K562 (cell line): ENCODE measurements at regions not wholly inside any gene's neighbourhood (a gene's known extent, or its start where the extent isn't known, plus 50 kb on each side); places are given as distances from the start of the nearest gene placed in this dataset.

Experiments
- CBFB ChIP-seq: sonication (generic); formaldehyde crosslinking; IDR thresholded peaks from 2 replicates; pipeline ENCODE4 v1.4.0; 2020; ENCODE audit warnings: mild to moderate bottlenecking, missing genetic modification reagents
- DPF2 ChIP-seq: fragments of 450-650 bp; IDR thresholded peaks from 2 replicates; pipeline ENCODE4 v1.6.1; 2016
- E2F1 ChIP-seq: sonication (generic); formaldehyde crosslinking; IDR thresholded peaks from 2 replicates; pipeline ENCODE4 v1.8.1; 2023; ENCODE audit warnings: mild to moderate bottlenecking, missing genetic modification reagents, moderate library complexity
- HNRNPLL ChIP-seq: fragments of 200-400 bp; formaldehyde crosslinking; IDR thresholded peaks from 2 replicates; pipeline ENCODE4 v1.6.1; 2017; ENCODE audit warnings: low read length, low read depth, mild to moderate bottlenecking; ENCODE audit not compliant: poor library complexity, severe bottlenecking
- IFI16 ChIP-seq: fragments of 250-450 bp; sonication (Bioruptor Pico); IDR thresholded peaks from 2 replicates; pipeline ENCODE4 v2.1.2; 2022; ENCODE audit warnings: mild to moderate bottlenecking, inconsistent platforms
- MEF2D ChIP-seq: conservative IDR thresholded peaks from 2 replicates; pipeline ENCODE4 v1.6.1; 2016; ENCODE audit warnings: low read depth, missing genetic modification characterization, missing compliant biosample characterization
- MGA ChIP-seq: fragments of 450-650 bp; IDR thresholded peaks from 2 replicates; pipeline ENCODE4 v1.6.1; 2016; ENCODE audit warnings: mild to moderate bottlenecking, moderate library complexity
- SREBF1 ChIP-seq: fragments of 150-350 bp; IDR thresholded peaks from 2 replicates; pipeline ENCODE4 v1.6.1; 2014; ENCODE audit warnings: antibody characterized with exemption, low read depth, low read length, borderline replicate concordance
- TAF7 ChIP-seq: fragments of 450-650 bp; IDR thresholded peaks from 2 replicates; pipeline ENCODE4 v1.6.1; 2016; ENCODE audit warnings: missing genetic modification characterization, missing compliant biosample characterization
- ZNF444 ChIP-seq: fragments of 250-450 bp; sonication (Bioruptor Pico); IDR thresholded peaks from 2 replicates; pipeline ENCODE4 v1.4.0; 2020; ENCODE audit warnings: mild to moderate bottlenecking, moderate library complexity
- TF ChIP-seq, protein P1 (sequence below): fragments of 250-450 bp; sonication (Bioruptor Pico); IDR thresholded peaks from 2 replicates; pipeline ENCODE4 v1.4.0; 2020

DNA sequence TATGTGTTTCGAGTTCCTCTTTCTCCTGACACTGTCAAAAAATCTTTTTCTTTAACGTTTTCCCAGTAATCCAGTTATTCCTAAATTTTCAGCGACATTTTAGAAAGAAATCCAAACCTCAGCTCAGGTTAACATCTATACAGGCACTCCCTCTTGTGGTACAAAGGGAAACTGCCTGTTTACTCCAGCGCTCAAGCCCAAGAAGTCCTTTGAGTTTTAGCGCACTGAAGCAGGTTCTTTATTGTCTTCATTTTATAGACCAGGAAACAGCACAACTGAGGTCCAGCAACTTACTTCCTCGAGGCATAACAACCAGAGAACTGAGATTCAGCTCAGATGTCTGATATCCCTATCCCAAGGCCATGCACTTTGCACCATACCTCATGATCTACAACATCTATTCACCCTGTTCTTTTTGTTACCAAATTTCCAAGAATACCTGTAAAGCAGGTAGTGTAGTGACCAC is 287.2 kb upstream of the MKLN1 start (continued):
- TF ChIP-seq, protein P1, sequence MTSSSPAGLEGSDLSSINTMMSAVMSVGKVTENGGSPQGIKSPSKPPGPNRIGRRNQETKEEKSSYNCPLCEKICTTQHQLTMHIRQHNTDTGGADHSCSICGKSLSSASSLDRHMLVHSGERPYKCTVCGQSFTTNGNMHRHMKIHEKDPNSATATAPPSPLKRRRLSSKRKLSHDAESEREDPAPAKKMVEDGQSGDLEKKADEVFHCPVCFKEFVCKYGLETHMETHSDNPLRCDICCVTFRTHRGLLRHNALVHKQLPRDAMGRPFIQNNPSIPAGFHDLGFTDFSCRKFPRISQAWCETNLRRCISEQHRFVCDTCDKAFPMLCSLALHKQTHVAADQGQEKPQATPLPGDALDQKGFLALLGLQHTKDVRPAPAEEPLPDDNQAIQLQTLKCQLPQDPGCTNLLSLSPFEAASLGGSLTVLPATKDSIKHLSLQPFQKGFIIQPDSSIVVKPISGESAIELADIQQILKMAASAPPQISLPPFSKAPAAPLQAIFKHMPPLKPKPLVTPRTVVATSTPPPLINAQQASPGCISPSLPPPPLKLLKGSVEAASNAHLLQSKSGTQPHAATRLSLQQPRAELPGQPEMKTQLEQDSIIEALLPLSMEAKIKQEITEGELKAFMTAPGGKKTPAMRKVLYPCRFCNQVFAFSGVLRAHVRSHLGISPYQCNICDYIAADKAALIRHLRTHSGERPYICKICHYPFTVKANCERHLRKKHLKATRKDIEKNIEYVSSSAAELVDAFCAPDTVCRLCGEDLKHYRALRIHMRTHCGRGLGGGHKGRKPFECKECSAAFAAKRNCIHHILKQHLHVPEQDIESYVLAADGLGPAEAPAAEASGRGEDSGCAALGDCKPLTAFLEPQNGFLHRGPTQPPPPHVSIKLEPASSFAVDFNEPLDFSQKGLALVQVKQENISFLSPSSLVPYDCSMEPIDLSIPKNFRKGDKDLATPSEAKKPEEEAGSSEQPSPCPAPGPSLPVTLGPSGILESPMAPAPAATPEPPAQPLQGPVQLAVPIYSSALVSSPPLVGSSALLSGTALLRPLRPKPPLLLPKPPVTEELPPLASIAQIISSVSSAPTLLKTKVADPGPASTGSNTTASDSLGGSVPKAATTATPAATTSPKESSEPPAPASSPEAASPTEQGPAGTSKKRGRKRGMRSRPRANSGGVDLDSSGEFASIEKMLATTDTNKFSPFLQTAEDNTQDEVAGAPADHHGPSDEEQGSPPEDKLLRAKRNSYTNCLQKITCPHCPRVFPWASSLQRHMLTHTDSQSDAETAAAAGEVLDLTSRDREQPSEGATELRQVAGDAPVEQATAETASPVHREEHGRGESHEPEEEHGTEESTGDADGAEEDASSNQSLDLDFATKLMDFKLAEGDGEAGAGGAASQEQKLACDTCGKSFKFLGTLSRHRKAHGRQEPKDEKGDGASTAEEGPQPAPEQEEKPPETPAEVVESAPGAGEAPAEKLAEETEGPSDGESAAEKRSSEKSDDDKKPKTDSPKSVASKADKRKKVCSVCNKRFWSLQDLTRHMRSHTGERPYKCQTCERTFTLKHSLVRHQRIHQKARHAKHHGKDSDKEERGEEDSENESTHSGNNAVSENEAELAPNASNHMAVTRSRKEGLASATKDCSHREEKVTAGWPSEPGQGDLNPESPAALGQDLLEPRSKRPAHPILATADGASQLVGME (CRISPR knock-in tag) = no peak
- TF ChIP-seq IFI16 (no peak), CBFB (no peak), MEF2D (tag) (no peak), ZNF444 (CRISPR knock-in tag) (no peak), E2F1 (CRISPR knock-in tag) (no peak), DPF2 (no peak), SREBF1 (no peak), HNRNPLL (no peak), TAF7 (tag) (no peak), MGA (no peak)
